ENCODE measurements at regions not wholly inside any gene's neighbourhood (a gene's known extent, or its start where the extent isn't known, plus 50 kb on each side); places are given as distances from the start of the nearest gene placed in this dataset.

DNA sequence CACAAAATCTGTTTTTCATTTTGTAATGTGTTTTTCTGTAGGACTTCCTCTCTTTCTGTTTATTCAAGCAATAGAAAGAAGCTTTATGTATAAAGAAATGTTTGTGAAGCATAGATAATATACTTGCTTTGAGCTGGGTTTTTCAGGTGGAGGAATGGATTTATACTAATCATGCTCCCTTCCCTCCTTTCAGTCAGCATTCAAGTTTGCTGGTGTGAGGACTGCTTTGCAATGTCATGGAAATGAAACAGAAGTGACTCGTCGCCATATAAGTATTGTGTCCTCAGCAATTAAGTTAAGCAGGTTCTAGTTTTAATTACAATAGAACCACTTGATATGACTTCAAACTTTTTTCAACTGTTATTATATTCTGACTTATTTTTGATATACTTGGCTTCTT, 1447.1 kb downstream of the PCDH19 start:
- Histone ChIP-seq H3K36me3 (ENCODE audit: low read depth, low read length) (no peaks in the 10 kb centered on the region), H3K9me2 (replicated peaks; ENCODE audit: low read length) (no peaks in the 10 kb centered on the region), H3K4me3 (ENCODE audit: low read length) (no peak overlapping the region), H3K9ac (ENCODE audit: low read length) (no peak overlapping the region), H3K4me2 (ENCODE audit: low read length) (no peak overlapping the region), H4K20me1 (ENCODE audit: low read length) (no peaks in the 10 kb centered on the region), H3F3A (ENCODE audit: low read length, unreplicated experiment) (no peaks in the 10 kb centered on the region), H3K4me1 (ENCODE audit: insufficient read depth, low read length) (no peaks in the 10 kb centered on the region), H3K27ac (ENCODE audit: low read length) (no peak overlapping the region), H2AFZ (ENCODE audit: low read length) (no peak overlapping the region), H3K79me2 (ENCODE audit: low read length) (no peaks in the 10 kb centered on the region), H3K27me3 (ENCODE audit: low read length) (no peaks in the 10 kb centered on the region), H3K9me3 (ENCODE audit: low read length) (no peaks in the 10 kb centered on the region)
- DNase-seq = no peak
- CTCF ChIA-PET = no interaction called here
- no peak for ATAC-seq
- TF ChIP-seq, protein P1, sequence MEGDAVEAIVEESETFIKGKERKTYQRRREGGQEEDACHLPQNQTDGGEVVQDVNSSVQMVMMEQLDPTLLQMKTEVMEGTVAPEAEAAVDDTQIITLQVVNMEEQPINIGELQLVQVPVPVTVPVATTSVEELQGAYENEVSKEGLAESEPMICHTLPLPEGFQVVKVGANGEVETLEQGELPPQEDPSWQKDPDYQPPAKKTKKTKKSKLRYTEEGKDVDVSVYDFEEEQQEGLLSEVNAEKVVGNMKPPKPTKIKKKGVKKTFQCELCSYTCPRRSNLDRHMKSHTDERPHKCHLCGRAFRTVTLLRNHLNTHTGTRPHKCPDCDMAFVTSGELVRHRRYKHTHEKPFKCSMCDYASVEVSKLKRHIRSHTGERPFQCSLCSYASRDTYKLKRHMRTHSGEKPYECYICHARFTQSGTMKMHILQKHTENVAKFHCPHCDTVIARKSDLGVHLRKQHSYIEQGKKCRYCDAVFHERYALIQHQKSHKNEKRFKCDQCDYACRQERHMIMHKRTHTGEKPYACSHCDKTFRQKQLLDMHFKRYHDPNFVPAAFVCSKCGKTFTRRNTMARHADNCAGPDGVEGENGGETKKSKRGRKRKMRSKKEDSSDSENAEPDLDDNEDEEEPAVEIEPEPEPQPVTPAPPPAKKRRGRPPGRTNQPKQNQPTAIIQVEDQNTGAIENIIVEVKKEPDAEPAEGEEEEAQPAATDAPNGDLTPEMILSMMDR (conservative IDR thresholded peaks at IDR 0.05; ENCODE audit: low read depth, low read length) = no peak
- no peak for TF ChIP-seq EZH2 (IDR thresholded peaks at IDR 0.05; ENCODE audit: low read length, unreplicated experiment)
- no peak for TF ChIP-seq EZH2phosphoT487 (IDR thresholded peaks at IDR 0.05; ENCODE audit: borderline replicate concordance, low read length)
- BruUV-seq (replicated peaks) = no TSS peak
- POLR2A ChIA-PET (ENCODE audit: unreplicated experiment) = no interaction called here
- intact Hi-C loops (cut with micrococcal nuclease) = no loop called here

DNA sequence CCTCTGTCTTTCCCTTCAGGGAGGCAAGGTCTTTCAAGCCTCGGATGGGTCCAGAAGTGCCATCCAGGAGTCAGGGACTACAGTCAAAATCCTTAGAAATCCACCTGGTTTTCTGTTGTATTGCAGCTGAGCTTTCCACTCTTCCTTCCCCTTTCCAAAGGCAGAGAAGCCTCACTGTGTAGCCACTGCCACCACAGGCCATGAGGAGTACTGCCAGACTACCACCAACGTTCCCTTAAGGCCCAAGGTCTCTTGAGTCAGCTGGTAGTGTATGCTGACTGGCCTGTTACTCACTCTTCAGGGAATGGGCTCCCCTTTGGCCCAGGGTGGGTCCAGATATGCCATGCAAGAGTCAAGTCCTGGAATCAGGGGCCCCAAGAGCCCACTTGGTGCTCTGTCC, 1454.1 kb downstream of the PCDH19 start:
- no peak overlapping the region for H3K4me3 ChIP-seq (ENCODE audit: low read length)
- no peak overlapping the region for H3K4me2 ChIP-seq (ENCODE audit: low read length)
- ChIA-PET POLR2A (ENCODE audit: unreplicated experiment) (no interaction called here), CTCF (no interaction called here)
- no peaks in the 10 kb centered on the region for H3K9me3 ChIP-seq (ENCODE audit: low read length)
- H3K27me3 ChIP-seq (ENCODE audit: low read length) = no peaks in the 10 kb centered on the region
- no peak for DNase-seq
- no peaks in the 10 kb centered on the region for H3K36me3 ChIP-seq (ENCODE audit: low read depth, low read length)
- H3K9me2 ChIP-seq (replicated peaks; ENCODE audit: low read length) = no peaks in the 10 kb centered on the region
- H3K4me1 ChIP-seq (ENCODE audit: insufficient read depth, low read length) = no peaks in the 10 kb centered on the region
- H4K20me1 ChIP-seq (ENCODE audit: low read length) = no peaks in the 10 kb centered on the region
- H3K79me2 ChIP-seq (ENCODE audit: low read length) = no peaks in the 10 kb centered on the region
- TF ChIP-seq EZH2 (IDR thresholded peaks at IDR 0.05; ENCODE audit: low read length, unreplicated experiment) (no peak), EZH2phosphoT487 (IDR thresholded peaks at IDR 0.05; ENCODE audit: borderline replicate concordance, low read length) (no peak)
- ATAC-seq = no peak
- intact Hi-C loops (cut with micrococcal nuclease) = no loop called here
- no peak overlapping the region for H3K9ac ChIP-seq (ENCODE audit: low read length)
- no peak overlapping the region for H3K27ac ChIP-seq (ENCODE audit: low read length)
- BruUV-seq (replicated peaks) = no TSS peak
- H2AFZ ChIP-seq (ENCODE audit: low read length) = no peak overlapping the region
- no peaks in the 10 kb centered on the region for H3F3A ChIP-seq (ENCODE audit: low read length, unreplicated experiment)

DNA sequence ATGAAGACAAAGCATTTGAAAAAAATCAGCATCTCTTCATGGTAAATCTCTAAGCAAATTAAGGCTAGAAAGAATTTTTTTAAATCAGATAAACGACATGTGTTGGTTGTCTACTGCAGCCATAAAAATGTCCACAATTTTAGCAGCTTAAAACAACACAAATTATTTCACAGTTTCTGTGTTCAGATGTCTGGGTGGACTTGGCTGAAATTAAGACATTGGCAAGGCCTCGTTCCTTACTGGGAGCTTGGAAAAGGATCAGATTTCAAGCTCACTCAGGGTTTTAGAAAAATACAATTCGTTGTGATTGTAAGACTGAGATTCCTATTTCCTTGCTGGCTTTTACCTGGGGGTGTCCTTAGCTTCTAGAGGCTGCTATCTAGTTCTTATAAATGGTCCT, 1470.6 kb downstream of the PCDH19 start:
- Histone ChIP-seq H3K4me2 (ENCODE audit: low read length) (no peak overlapping the region), H3K4me3 (ENCODE audit: low read length) (no peak overlapping the region), H3K9me2 (replicated peaks; ENCODE audit: low read length) (no peaks in the 10 kb centered on the region), H2AFZ (ENCODE audit: low read length) (no peak overlapping the region), H3K27ac (ENCODE audit: low read length) (no peak overlapping the region), H3K79me2 (ENCODE audit: low read length) (no peaks in the 10 kb centered on the region), H3K4me1 (ENCODE audit: insufficient read depth, low read length) (no peaks in the 10 kb centered on the region), H3K36me3 (ENCODE audit: low read depth, low read length) (no peaks in the 10 kb centered on the region), H3K9me3 (ENCODE audit: low read length) (no peaks in the 10 kb centered on the region), H3K9ac (ENCODE audit: low read length) (no peak overlapping the region), H3F3A (ENCODE audit: low read length, unreplicated experiment) (no peaks in the 10 kb centered on the region), H4K20me1 (ENCODE audit: low read length) (no peaks in the 10 kb centered on the region), H3K27me3 (ENCODE audit: low read length) (no peaks in the 10 kb centered on the region)
- intact Hi-C loops (cut with micrococcal nuclease) = no loop called here
- no TSS peak for BruUV-seq (replicated peaks)
- TF ChIP-seq EZH2 (IDR thresholded peaks at IDR 0.05; ENCODE audit: low read length, unreplicated experiment) (no peak), EZH2phosphoT487 (IDR thresholded peaks at IDR 0.05; ENCODE audit: borderline replicate concordance, low read length) (no peak)
- TF ChIP-seq, protein P1 (conservative IDR thresholded peaks at IDR 0.05; ENCODE audit: low read depth, low read length) = no peak
- POLR2A ChIA-PET (ENCODE audit: unreplicated experiment) = no interaction called here
- CTCF ChIA-PET = no interaction called here
- no peak for ATAC-seq
- no peak for DNase-seq
